AG04449 (cell line): ENCODE measurements at regions not wholly inside any gene's neighbourhood (a gene's known extent, or its start where the extent isn't known, plus 50 kb on each side); places are given as distances from the start of the nearest gene placed in this dataset.

Source experiments
- CTCF ChIA-PET: fragments of 350-600 bp; formaldehyde crosslinking; extraction: SDS; loops from one replicate; lab custom pipeline; 2021; ENCODE audit warnings: antibody characterized with exemption; lab: Yijun Ruan, JAX
- POLR2A ChIA-PET: fragments of 400-600, 350-600 bp; formaldehyde crosslinking; extraction: SDS; loops from one replicate; lab custom pipeline; 2020; ENCODE audit warnings: antibody characterized with exemption, inconsistent platforms; lab: Yijun Ruan, JAX
- DNase-seq: peaks from one replicate; pipeline ENCODE4 v3.0.0-alpha.2; 2010; ENCODE audit warnings: low read depth, low spot score
- H3K4me3 ChIP-seq: 2 replicates; pipeline ENCODE4 v1.5.1; 2011; ENCODE audit warnings: low read depth, mild to moderate bottlenecking, control low read depth, low read length
- CTCF ChIP-seq: IDR thresholded peaks from one replicate; pipeline ENCODE4 v1.5.1; 2011; ENCODE audit warnings: mild to moderate bottlenecking, moderate library complexity, low read length, control low read depth, inconsistent platforms; ENCODE audit not compliant: insufficient read depth; ENCODE audit errors: missing control alignments

- ChIA-PET CTCF (no interaction called here), POLR2A (no interaction called here)
- no peak overlapping the region for H3K4me3 ChIP-seq
- DNase-seq, result no peak
- TF ChIP-seq CTCF, result no peak
These were observed 51.4 kb upstream of the IRF2BP2 start for GRCh38 chr1:234661317-234661928.

- DNase-seq, result no peak
- H3K4me3 ChIP-seq, result no peak overlapping the region
- no peak for TF ChIP-seq CTCF
- POLR2A ChIA-PET, result no interaction called here
- CTCF ChIA-PET, result no interaction called here
These were observed 50.7 kb upstream of the IRF2BP2 start for GRCh38 chr1:234660536-234661316.
